Esophagus muscularis mucosa (tissue), 4 donors: ENCODE measurements at regions not wholly inside any gene's neighbourhood (a gene's known extent, or its start where the extent isn't known, plus 50 kb on each side); places are given as distances from the start of the nearest gene placed in this dataset.

ENCODE experiments used
- DNase-seq: peaks from one replicate; pipeline ENCODE4 v3.0.0-alpha.2; 2017; ENCODE audit errors: extremely low spot score
- H3K27ac ChIP-seq, 4 donors: fragments of 200-600 bp; sonication (generic); replicated peaks in 1 of 4; 1 replicate in 3 of 4; 2 replicates in 1 of 4; pipeline ENCODE4 v1.5.1; 2016 to 2019; ENCODE audit warnings: mild to moderate bottlenecking in 1 of 4
- H3K27me3 ChIP-seq, 4 donors: fragments of 200-600 bp; sonication (generic); one replicate each; pipeline versions ENCODE4 v1.5.1 to v1.6.0; 2016 to 2019
- H3K36me3 ChIP-seq, 4 donors: fragments of 200-600 bp; sonication (generic); one replicate each; pipeline ENCODE4 v1.5.1; 2016 to 2019
- H3K4me1 ChIP-seq, 4 donors: fragments of 200-600 bp; sonication (generic); one replicate each; pipeline ENCODE4 v1.5.1; 2016 to 2019
- H3K4me3 ChIP-seq, 4 donors: fragments of 200-600 bp; sonication (generic); 1 replicate in 2 of 4; 2 replicates in 2 of 4; pipeline ENCODE4 v1.5.1; 2016 to 2019; ENCODE audit warnings: mild to moderate bottlenecking in 4 of 4, moderate library complexity in 1 of 4
- H3K9me3 ChIP-seq, 4 donors: fragments of 200-600 bp; sonication (generic); 1 replicate in 3 of 4; 2 replicates in 1 of 4; pipeline ENCODE4 v1.5.1; 2016 to 2019
- CTCF ChIP-seq, 3 experiments: fragments of 200-600 bp in 2 of 3; fragments of 450-650 bp in 1 of 3; sonication (generic) in 2 of 3; IDR thresholded peaks; one replicate each; pipeline ENCODE4 v1.5.1; 2017 to 2019; ENCODE audit warnings: antibody characterized with exemption in 3 of 3, mild to moderate bottlenecking in 2 of 3, moderate library complexity in 1 of 3
- EP300 ChIP-seq: sonication (generic); formaldehyde crosslinking; IDR thresholded peaks from one replicate; pipeline ENCODE4 v1.6.1; 2017; ENCODE audit warnings: antibody characterized with exemption
- POLR2A ChIP-seq: fragments of 450-650 bp; IDR thresholded peaks from one replicate; pipeline ENCODE4 v1.6.1; 2017; ENCODE audit warnings: antibody characterized with exemption, moderate library complexity, mild to moderate bottlenecking, low read depth
- POLR2AphosphoS5 ChIP-seq, 2 donors: sonication (generic); formaldehyde crosslinking; IDR thresholded peaks; one replicate each; pipeline ENCODE4 v1.6.1; 2017; ENCODE audit warnings: antibody characterized with exemption in 2 of 2
- WGBS: methylation state at CpG from one replicate; pipeline ENCODE4 v1.1.5; 2018; 5-methylcytosine and 5-hydroxymethylcytosine counted together
- intact Hi-C: fragments of 100-400 bp; cut with DNase I; formaldehyde crosslinking; loops from one replicate; pipeline ENCODE4 v1.15.1; 2023

GRCh38 chr9:97761879-97762278, 64.7 kb upstream of the XPA start:
- Histone ChIP-seq H3K36me3 (no peaks in the 10 kb centered on the region), H3K27ac (no peak overlapping the region), H3K4me1 (peaks cover 0 to 3% (median 0%) of the 10 kb centered on the region in 4 donors), H3K4me3 (no peak overlapping the region), H3K9me3 (no peaks in the 10 kb centered on the region), H3K27me3 (peaks cover 0 to 37% (median 0%) of the 10 kb centered on the region in 4 donors)
- intact Hi-C loops, result no loop called here
- WGBS, result 78% methylated on average over 8 of the region's 8 CpGs
- no peak for TF ChIP-seq POLR2A
- TF ChIP-seq POLR2AphosphoS5 (IDR thresholded peaks at IDR 0.05), result no peak
- TF ChIP-seq EP300, result no peak
- TF ChIP-seq CTCF (IDR thresholded peaks at IDR 0.05), result no peak
- no peak for DNase-seq

GRCh38 chr9:97763874-97764273, 66.7 kb upstream of the XPA start:
- 87% methylated on average over 4 of the region's 4 CpGs for WGBS
- TF ChIP-seq POLR2A (no peak), EP300 (no peak), CTCF (IDR thresholded peaks at IDR 0.05) (no peak), POLR2AphosphoS5 (IDR thresholded peaks at IDR 0.05) (no peak)
- Histone ChIP-seq H3K4me1 (peaks cover 0 to 3% (median 0%) of the 10 kb centered on the region in 4 donors), H3K36me3 (no peaks in the 10 kb centered on the region), H3K9me3 (no peaks in the 10 kb centered on the region), H3K27me3 (peaks cover 0 to 35% (median 0%) of the 10 kb centered on the region in 4 donors), H3K4me3 (no peak overlapping the region), H3K27ac (no peak overlapping the region)
- intact Hi-C loops, result no loop called here
- no peak for DNase-seq

GRCh38 chr9:97766092-97766491, 69.0 kb upstream of the XPA start:
- DNase-seq, result no peak
- H3K27me3 ChIP-seq, result peaks cover 0 to 38% (median 0%) of the 10 kb centered on the region in 4 donors

GRCh38 chr9:97766610-97767009, 69.5 kb upstream of the XPA start:
- no peak for TF ChIP-seq POLR2AphosphoS5 (IDR thresholded peaks at IDR 0.05)
- no peak for TF ChIP-seq POLR2A
- no peak for TF ChIP-seq CTCF (IDR thresholded peaks at IDR 0.05)
- no peak for TF ChIP-seq EP300
- intact Hi-C loops, result no loop called here
- no peaks in the 10 kb centered on the region for H3K4me1 ChIP-seq
- H3K36me3 ChIP-seq, result no peaks in the 10 kb centered on the region
- H3K27ac ChIP-seq, result no peak overlapping the region
- no peak overlapping the region for H3K4me3 ChIP-seq
- peaks cover 0 to 38% (median 0%) of the 10 kb centered on the region in 4 donors for H3K27me3 ChIP-seq
- WGBS, result 90% methylated on average over 3 of the region's 3 CpGs
- H3K9me3 ChIP-seq, result no peaks in the 10 kb centered on the region
- no peak for DNase-seq

More at GRCh38 chr9:97766092-97766491, 69.0 kb upstream of the XPA start:
- Histone ChIP-seq H3K4me1 (no peaks in the 10 kb centered on the region), H3K36me3 (no peaks in the 10 kb centered on the region), H3K4me3 (no peak overlapping the region), H3K9me3 (no peaks in the 10 kb centered on the region), H3K27ac (no peak overlapping the region)
- 93% methylated on average over 2 of the region's 2 CpGs for WGBS
- intact Hi-C loops, result no loop called here
- no peak for TF ChIP-seq EP300
- TF ChIP-seq CTCF (IDR thresholded peaks at IDR 0.05), result no peak
- TF ChIP-seq POLR2A, result no peak
- TF ChIP-seq POLR2AphosphoS5 (IDR thresholded peaks at IDR 0.05), result no peak

- no peak overlapping the region for H3K27ac ChIP-seq
- no peaks in the 10 kb centered on the region for H3K36me3 ChIP-seq
- no peak for DNase-seq
- no peaks in the 10 kb centered on the region for H3K9me3 ChIP-seq
- H3K27me3 ChIP-seq, result peaks cover 0 to 38% (median 0%) of the 10 kb centered on the region in 4 donors
- intact Hi-C loops, result no loop called here
- H3K4me1 ChIP-seq, result no peaks in the 10 kb centered on the region
- H3K4me3 ChIP-seq, result no peak overlapping the region
- WGBS, result 96% methylated on average over 2 of the region's 2 CpGs
- no peak for TF ChIP-seq POLR2AphosphoS5 (IDR thresholded peaks at IDR 0.05)
- no peak for TF ChIP-seq POLR2A
- no peak for TF ChIP-seq EP300
- TF ChIP-seq CTCF (IDR thresholded peaks at IDR 0.05), result no peak
Observed at GRCh38 chr9:97767891-97768290, 70.8 kb upstream of the XPA start.
